NAMALWA (cell line): ENCODE measurements at regions not wholly inside any gene's neighbourhood (a gene's known extent, or its start where the extent isn't known, plus 50 kb on each side); places are given as distances from the start of the nearest gene placed in this dataset.
"Not testable (repeated sequence)": the region's sequence is repeated elsewhere in the genome, so short reads cannot be mapped to it uniquely, and the experiment has no call there.

Experiments used
- DNase-seq: peaks from one replicate; pipeline ENCODE4 v3.0.0-alpha.2; 2015; ENCODE audit warnings: low spot score

DNA sequence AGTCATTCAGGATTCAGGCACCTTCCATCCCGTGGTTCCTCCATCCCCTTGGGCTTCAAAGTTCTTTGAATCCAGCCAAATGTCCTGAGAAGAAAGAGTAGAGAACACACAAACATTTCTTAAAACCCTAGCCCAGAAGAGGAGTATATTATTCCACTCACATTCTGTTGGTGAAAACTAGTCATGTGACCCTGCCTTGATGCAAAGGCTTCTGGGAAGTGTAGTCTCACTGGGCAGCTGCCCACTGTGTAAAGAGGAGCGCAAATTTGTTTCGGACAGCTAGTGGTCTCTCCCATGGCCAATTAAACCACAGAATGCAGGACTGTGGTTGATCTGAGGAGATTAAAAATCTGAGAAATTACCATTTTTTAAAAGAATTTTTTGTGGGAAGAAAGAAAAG, 304.4 kb downstream of the SUCLA2 start:
- DNase-seq: peak; percentile 26

DNA sequence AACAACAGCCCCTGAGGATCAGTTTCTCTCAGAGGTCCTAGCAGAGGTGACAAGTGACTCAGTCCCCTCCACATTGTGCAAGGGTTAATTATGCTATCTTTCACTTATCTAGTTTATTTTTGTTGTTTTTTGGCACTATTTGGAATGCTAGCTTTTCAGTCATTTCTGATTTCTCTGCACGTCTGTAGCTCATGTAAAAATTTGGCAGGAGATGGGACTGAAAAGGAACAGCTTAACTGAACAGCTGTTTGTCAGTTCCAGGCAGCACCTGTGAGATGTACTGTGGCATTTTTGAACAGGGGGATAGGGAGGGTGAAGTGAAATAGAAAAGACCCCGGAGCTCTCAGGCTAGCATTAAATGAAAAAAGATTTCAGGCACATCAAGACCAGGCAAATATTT, 313.5 kb downstream of the SUCLA2 start:
- no peak for DNase-seq

DNA sequence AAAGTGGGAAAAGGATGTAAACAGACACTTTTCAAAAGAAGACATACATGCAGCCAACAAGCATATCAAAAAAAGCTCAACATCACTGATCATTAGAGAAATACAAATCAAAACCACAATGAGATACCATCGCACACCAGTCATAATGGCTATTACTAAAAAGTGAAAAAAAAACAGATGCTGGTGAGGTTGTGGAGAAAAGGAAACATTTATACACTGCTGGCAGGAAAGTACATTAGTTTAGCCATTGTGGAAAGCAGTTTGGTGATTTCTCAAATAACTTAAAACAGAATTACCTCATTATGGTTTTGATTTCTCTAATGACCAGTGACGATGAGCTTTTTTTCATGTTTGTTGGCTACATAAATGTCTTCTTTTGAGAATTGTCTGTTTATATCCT, 315.9 kb downstream of the SUCLA2 start:
- DNase-seq: not testable (repeated sequence)

DNA sequence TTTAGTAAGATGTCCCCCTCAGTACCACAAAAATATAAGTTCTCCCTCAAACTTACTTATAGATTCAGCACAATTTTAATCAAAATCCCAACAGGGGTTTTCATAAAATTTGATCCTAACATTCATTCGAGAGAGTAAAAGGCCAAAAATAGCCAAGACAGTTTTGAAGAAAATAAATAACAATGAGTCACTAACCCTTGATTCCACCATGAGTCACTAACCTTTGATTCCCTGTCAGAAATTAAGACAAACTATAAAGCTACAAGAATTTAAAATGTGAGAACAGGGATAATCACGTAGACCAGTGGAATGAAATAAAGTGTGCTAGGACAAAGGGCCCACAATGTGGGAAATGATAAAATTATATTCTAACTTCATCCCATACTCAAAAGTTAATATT, 320.3 kb downstream of the SUCLA2 start:
- DNase-seq: no peak

DNA sequence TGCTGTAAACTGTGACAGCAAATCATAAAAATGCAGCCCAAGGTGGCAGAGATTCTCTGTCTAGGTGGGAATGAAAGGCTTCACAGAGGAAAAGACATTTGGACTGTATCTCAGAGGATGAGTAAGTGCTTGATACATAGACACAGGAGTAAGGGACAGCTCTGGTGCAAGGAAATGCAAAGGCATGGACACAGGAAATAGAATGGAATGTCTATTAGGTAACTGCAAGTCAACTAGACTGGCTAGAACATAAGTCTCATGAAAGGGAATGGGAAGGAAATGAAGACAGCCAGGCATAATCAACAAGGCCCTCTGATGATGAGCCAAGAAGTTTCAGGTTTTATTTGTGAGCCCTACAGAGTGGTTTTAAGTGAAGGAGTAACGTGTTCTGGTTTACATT, 321.7 kb downstream of the SUCLA2 start:
- no peak for DNase-seq

DNA sequence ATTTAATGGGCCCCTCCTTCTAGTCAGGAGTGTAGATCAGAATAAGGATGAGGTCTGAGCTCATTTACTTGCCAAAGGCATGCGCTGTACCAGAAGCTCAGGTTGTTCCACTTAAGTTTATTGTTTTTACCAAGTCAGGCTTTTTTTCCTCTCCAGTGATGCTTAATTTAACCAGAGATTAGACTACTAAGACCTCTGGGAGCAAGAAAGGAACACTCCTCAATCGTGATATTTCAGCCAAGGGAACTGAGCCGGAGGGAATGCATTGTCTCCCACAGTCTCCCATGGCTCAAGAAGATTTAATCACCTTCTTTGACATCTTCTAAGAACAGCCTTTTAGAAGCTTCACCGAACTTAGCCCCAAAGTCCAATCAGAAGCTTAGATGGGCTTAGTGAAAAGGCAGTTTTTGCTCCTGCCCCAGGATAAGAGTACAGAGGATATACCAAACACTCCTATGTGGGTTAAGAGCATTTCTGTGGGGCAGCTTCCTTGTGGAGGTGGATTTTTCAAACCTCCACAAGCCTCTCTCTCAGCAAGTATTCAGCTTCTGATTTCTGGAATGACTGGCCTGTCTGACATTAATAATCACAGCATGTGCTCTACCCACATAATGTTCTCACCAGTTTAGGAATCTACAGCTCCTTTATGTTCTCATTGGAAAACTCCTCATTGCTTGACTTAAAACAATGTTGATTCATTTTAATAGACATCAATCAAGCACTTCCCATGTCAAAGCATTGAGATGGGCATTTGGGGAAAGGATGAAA, 322.7 kb downstream of the SUCLA2 start:
- no peak for DNase-seq

DNA sequence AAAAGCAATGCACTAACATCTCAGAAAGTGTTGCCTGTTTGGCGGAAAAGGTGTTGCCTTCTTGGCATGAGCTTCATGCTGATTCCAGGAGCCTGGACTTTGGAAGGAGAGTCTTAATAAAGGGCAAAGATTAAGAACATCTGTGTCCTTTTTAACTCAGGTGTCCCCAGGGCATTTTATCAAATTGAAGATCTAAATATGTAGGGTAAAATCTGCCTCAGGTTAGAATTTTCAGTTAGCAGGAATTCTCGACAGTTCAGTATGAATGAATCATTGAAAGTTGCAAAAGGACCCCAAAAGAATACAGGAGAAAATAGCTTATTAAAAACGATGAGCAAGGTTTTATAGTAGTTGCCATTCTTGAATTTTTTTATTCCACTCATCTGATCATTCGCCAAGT, 325.2 kb downstream of the SUCLA2 start:
- no peak for DNase-seq

DNA sequence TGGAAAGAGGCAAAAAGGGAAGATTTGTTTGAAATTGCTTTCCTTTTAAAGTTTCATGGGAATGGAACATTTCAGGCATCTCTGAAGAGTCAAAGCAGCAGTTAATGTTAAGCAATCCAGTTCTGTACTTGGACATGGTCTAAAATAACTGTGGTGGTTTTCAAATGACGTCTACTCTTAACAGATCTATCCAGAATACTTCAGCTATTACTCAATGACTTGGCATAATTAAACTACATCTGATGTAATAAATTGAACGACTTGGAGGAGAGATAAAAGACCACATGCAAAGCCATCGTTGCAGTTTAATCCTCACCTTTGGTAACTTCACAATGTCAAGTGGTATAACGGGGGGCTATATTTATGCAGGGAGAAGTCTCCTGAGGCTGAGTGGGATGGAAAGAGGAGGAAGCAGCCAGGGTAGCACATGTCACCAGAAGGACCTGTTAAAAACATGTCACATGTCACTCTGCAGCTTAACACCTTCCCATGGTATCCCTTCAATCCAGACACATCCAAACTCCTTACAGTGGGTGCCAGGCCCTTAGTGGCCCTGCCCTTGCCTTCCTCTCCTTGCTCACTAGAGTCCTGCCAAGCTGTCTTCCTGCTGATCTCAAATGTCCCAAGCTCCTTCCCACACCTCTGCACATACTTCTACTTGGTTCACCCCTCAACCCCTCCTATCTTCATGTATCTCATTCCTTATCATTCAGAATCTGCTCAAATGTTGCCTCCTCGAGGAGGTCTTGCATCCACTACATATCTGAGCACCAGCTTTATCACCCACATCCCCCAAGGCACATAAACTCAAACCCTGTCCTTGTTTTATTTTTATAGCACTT, 327.8 kb downstream of the SUCLA2 start:
- no peak for DNase-seq

DNA sequence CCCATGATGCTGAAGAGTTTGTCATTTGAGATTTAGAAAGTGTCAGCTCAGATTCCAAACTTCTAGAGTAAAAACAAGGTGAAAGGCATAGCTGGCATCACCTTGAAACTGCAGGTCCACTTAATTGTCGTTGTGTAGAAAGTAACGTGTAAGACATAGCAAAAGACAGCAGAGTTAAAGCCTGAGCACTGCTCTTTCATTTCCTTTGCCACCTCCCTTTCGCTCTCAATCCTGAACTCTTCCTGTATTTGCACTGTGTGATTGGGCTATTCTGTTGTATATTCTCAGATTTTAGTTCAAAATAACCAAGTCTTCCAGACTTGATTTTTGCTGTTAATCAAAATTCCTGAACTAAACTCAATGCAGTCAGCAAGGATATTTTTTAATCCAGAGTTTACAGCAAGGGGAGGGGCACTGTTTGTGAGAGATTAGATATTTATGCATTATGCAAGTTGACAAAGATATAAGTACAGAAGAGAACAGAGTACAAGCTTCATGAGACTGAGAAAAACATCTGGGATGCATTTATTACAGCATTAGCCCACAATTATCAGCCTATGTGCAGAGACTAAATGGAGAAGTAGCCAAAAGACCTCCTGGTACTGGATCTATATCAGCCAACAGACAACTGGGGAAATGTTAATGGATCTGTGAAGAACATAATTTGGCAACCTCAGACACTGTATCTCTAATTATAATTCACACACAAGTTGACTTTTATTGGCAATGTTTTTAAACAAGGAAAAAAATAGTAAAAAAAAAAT, 328.6 kb downstream of the SUCLA2 start:
- no peak for DNase-seq

DNA sequence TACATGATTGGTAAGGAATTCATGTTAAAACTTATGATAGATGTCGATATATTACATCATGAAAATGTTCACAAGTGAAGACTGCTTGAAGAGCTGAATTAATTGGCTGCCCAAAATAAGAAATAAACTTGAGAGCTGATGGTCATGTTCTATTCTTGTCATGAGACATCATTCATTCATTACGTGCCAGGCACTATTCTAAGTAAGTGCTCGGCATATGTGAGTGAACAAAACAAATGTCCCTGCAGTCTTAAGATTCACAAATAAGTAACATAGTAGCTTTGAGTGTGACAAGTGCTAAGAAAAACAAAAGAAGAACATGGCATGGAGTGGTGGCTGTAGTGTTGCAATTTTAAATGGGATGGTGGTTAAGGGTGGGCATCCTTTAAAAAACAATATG, 329.3 kb downstream of the SUCLA2 start:
- no peak for DNase-seq

DNA sequence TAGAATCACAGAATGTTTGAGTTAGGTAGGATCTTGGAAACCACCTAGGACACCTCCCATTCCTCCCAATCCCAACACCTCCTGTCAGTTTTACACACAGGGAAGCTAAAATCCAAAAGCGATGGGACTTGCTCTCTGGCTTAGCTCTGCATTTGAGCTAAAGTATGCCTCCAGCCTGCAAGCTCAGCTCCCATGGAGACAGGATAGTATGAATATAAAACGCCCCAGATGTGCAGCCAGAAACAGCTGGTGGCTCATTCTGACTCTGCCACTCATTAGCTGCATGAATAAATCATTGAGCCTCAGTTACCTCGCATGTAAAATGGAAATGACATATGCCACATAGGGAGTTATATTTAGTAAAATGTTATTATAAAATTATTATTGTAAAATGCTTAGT, 336.0 kb downstream of the SUCLA2 start:
- DNase-seq: no peak

DNA sequence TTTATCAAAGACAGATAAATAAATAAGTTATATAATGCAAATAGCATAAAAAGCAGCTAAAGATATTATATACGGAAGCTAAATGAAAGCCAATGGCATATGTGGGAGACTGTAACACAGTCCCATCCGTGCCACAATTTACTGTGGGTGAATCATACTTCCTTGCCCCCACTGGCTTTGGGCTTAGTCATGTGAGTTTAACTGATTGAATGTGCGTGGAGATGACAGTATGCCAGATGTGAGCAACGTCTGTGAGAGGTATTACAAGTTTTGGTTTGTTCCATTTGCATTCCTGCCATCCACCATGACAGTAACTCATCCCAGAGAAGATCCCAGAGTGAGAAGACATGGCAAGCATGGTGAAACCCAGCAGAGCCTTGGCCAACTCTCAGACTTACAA, 340.0 kb downstream of the SUCLA2 start:
- no peak for DNase-seq

DNA sequence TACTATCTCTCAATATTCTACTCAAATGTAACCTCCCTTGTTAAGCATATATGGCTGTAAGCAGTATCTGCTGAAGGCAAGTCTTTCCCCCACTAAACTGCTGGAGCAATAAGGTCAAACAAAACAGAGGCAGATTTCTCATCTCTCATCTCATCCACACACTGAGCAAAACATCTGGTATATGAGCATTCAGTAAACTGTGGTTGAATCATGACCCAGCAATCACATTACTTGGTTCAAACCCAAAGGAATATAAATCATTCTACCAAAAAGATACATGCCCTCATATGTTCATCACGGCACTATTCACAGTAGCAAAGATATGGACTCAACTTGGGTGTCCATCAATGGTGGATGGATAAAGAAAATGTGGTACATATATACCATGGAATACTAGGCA, 344.4 kb downstream of the SUCLA2 start:
- no peak for DNase-seq

DNA sequence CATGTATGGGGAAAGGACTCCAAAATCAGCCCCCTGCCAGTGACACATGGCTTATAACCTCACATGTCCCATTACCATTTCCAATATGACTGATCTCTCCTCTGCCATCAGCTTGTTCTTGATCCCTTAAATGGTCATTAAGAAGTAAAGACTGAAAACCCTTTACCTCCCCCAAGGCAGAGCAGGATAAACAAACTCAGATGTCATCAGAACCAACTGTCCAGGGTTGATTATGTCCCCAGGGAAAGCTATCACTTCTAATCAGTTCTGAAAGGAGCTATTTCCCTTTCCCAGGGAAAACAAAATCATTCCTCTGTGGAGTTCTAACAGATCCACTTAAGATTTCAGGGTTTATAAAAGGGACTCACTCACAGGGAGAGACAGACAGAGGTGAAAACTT, 350.9 kb downstream of the SUCLA2 start:
- DNase-seq: no peak

DNA sequence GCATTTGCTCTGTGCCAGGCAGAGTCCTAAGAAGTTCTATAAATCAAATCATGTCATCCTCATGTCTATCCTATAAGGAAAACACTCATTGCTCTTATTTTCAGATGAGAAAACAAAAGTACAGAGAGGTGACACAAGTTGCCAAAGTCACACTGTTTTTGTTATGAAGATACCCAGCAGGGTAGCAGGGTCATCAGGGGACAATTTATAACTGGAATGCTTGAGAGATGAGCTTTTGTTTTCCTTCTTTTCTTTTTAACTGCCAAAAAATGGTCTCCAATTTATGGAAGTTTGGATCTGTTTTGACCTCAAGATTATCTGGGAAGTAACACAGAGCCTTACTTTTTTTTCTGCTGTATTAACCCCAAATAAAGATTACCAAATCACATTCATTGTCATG, 354.1 kb downstream of the SUCLA2 start:
- DNase-seq: no peak

DNA sequence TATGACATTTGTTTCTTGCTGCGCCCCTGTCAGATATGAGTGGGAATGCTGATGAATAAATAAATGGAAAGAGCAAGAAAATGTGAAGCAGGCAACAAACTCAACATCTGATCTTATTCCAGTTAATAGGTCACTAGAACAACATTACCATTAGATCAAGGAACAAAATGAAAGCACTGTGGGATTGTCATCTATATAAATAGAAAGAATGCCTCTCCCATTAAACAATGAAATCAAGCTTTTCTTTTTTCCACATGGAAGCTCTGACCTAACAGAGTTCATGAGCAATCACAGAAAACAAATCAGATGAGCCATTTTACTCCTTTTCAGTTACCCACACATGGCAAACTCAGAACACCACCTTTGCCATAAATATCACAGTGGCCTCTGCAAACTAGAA, 354.8 kb downstream of the SUCLA2 start:
- DNase-seq: no peak

DNA sequence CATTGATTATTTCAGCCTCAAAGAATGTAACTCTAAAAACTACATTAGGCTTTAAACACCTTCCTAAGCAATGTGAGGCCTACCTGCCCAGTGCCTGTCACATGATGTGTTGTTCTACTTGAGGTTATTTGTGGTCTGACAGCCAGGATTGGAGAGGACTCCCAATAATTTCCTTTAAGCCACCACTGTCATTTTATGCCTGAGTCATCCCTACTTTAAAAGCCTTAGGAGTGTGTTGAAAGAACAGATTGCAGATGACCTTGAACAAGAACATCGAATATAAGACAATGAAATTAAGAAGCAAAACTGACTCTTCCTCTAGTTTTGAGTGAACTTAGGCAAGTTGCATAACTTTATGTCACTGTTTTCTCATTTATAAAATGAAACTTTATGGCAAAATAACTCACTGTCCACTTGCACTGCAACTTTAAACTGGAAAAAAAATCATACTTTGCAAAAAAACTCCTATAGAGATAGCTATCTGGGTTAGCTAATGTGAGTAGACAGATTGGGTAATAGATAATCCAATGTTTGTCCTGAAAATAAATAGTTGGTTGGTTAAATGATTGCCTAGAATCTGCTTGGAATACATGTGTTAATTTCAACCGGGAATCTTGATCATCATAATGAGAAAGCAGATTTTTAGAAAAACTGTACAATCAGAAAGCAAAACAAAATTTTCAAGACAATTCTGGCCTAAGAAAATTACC, 361.2 kb downstream of the SUCLA2 start:
- DNase-seq: no peak

DNA sequence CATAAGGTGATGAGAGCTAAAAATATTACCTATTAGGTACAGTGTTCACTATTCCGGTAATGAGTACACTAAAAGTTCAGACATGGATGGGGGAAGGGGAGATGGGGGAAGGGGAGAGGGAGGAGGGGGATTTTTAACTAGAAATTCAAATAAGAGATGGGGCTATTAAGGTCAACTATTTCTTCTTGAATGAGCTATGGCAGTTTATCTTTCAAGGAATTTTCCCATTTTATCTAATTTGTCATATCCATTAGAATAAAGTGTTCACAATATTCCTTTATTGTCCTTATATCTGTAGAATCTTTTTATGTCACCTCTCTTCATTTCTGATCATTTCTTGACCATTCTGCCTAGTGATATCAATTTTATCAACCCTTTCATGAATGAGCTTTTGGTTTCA, 362.4 kb downstream of the SUCLA2 start:
- no peak for DNase-seq

DNA sequence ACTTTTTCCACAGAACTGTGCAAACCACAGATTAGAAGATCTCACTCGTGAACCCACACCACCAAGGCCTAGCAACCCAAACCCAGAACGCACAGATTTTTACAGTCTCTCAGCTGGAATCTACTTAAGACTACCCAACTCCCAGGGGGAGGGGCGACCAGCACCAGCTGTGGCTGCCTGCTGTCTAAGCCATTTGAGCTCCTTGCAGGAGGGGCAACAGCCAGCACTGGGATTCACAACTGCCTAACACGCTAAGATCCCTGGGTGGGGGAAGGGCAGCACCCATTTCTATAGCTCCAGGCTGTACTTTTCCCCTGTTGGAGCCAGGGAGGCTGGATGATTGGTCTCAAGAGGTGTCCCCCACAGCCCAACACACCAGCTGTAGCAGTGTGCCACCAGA, 368.8 kb downstream of the SUCLA2 start:
- no peak for DNase-seq

DNA sequence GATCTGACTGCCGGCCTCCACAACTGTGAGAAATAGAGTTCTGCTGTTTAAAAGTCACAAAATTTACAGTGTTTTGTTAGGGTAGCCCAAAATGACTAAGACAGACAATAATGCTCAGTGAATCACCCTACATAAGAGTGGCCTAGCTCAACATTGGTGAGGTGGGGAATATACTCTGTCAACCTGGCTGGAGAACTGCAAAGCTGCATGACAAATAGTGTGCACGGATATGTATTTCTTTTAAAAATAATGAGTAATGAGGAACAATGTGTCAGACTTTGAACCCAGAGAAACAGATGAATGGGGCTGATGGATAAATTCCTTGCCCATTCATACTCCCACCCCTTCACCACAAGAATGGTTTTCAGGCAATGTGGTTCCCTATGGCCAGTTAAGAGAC, 372.4 kb downstream of the SUCLA2 start:
- DNase-seq: no peak

DNA sequence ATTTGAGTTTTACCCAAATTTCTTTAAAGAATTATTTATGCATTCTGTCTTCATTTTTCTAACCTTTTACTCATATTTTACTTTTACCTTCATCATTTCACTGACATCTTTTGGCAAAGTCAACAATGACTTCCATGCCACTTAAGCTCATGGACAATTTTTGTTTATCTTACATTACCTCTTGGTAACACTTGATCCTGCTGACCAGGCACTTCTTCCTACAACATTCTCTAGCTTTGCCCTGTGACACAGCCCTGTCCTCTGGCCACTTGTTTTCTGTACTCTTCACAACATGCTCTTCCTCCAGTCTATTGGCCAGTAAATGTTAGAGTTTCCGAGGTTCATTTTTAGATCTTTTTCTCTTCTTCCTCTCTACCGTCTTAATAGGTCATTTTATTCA, 377.2 kb downstream of the SUCLA2 start:
- DNase-seq: no peak

DNA sequence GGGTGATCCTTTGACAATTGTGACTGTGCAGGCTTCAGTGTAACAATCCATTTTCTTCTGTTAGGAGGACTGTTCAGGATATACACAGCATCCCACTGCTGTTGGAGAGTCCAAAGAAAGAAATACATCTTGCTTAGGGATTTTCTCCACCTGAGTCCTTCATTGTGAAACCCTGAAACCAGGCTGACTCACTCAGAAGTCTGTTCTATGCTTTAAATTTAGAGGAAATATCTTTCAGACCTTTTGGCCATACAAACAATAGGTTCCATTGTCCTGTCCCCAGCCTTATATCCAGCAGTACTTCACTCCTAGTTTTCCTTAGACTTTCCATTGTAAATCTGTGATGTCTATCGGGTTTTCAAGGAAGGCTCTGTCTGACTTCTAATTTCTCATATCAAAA, 379.1 kb downstream of the SUCLA2 start:
- no peak for DNase-seq
